DND-41 (cell line): ENCODE measurements at regions not wholly inside any gene's neighbourhood (a gene's known extent, or its start where the extent isn't known, plus 50 kb on each side); places are given as distances from the start of the nearest gene placed in this dataset.

Source experiments
- EZH2 ChIP-seq: IDR thresholded peaks from 3 replicates; pipeline ENCODE4 v1.6.1; 2012; ENCODE audit warnings: borderline replicate concordance, low read depth, mild to moderate bottlenecking, moderate library complexity, low read length, inconsistent platforms; ENCODE audit not compliant: severe bottlenecking
- TF ChIP-seq, protein P1 (sequence below): IDR thresholded peaks from 2 replicates; pipeline ENCODE4 v1.5.1; 2012; ENCODE audit warnings: borderline replicate concordance, low read length, moderate library complexity, mild to moderate bottlenecking; ENCODE audit not compliant: poor library complexity, severe bottlenecking; ENCODE audit errors: extremely low read depth

DNA sequence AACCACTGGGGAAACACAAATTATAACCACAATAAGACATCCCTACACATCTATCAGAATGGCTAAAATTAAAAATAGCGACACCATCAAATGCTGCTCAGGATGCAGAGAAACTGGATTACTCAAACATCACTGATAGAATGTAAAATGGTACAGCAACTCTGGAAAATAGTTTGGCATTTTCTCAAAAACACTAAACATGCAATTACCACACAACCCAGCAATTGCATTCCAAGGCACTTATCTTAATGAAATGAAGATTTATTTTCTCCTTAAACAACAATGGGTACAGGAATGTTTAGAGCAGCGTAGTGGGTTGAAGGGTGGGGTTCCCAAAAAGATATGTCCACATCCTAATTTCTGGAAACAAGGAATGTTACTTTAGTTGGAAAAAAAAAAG is 309.0 kb upstream of the PMFBP1 start:
- TF ChIP-seq, protein P1, sequence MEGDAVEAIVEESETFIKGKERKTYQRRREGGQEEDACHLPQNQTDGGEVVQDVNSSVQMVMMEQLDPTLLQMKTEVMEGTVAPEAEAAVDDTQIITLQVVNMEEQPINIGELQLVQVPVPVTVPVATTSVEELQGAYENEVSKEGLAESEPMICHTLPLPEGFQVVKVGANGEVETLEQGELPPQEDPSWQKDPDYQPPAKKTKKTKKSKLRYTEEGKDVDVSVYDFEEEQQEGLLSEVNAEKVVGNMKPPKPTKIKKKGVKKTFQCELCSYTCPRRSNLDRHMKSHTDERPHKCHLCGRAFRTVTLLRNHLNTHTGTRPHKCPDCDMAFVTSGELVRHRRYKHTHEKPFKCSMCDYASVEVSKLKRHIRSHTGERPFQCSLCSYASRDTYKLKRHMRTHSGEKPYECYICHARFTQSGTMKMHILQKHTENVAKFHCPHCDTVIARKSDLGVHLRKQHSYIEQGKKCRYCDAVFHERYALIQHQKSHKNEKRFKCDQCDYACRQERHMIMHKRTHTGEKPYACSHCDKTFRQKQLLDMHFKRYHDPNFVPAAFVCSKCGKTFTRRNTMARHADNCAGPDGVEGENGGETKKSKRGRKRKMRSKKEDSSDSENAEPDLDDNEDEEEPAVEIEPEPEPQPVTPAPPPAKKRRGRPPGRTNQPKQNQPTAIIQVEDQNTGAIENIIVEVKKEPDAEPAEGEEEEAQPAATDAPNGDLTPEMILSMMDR: no peak
- no peak for TF ChIP-seq EZH2
